SK-N-MC (cell line): ENCODE measurements at regions not wholly inside any gene's neighbourhood (a gene's known extent, or its start where the extent isn't known, plus 50 kb on each side); places are given as distances from the start of the nearest gene placed in this dataset.

ENCODE experiments used
- EZH2 ChIP-seq: fragments of 200-600 bp; sonication (generic); IDR thresholded peaks from one replicate; pipeline ENCODE4 v1.6.1; 2017; ENCODE audit warnings: antibody characterized with exemption
- FOXP2 ChIP-seq: optimal IDR thresholded peaks from 2 replicates; pipeline ENCODE3; 2011; ENCODE audit warnings: mild to moderate bottlenecking, moderate library complexity; ENCODE audit not compliant: insufficient read depth; ENCODE audit errors: extremely low read length, control extremely low read depth
- POLR2AphosphoS5 ChIP-seq: IDR thresholded peaks from 2 replicates; pipeline ENCODE4 v1.6.1; 2012; ENCODE audit warnings: mild to moderate bottlenecking, low read depth, low read length, borderline replicate concordance

DNA sequence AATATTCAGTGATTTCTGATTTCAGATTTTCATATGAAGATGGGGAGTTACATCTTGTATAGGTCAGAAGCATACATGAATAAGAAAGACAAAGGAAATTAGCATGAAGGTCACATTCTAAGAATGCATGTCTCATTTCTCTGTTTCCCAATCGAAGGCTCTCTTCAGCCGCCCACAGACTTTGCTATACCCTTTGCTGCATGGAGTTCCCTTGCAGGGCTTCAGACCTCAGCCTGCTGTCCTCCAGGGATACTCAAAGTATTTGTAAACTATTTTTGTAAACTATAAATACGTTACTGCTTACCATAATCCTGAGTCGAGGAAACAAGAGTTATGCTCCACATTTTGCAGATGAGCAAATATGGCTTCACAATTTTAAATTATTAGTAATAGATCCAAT lies 738.4 kb downstream of the PCDH18 start:
- TF ChIP-seq EZH2 (no peak), POLR2AphosphoS5 (no peak), FOXP2 (no peak)
